ENCODE measurements at regions not wholly inside any gene's neighbourhood (a gene's known extent, or its start where the extent isn't known, plus 50 kb on each side); places are given as distances from the start of the nearest gene placed in this dataset.
"Not testable (repeated sequence)": the region's sequence is repeated elsewhere in the genome, so short reads cannot be mapped to it uniquely, and the experiment has no call there.

- H3K9me3 ChIP-seq (ENCODE audit: low read depth): no peaks in the 10 kb centered on the region
- H3F3A ChIP-seq (ENCODE audit: insufficient read depth): no peaks in the 10 kb centered on the region
- H3K27ac ChIP-seq: no peak overlapping the region
- H3K79me2 ChIP-seq (ENCODE audit: insufficient read depth): no peaks in the 10 kb centered on the region
- no peaks in the 10 kb centered on the region for H3K9me2 ChIP-seq (ENCODE audit: insufficient read depth)
- TF ChIP-seq EZH2phosphoT487 (IDR thresholded peaks at IDR 0.05; ENCODE audit: insufficient read depth, low read depth) (no peak), EZH2 (IDR thresholded peaks at IDR 0.05; ENCODE audit: insufficient read depth, poor library complexity, severe bottlenecking) (no peak)
- DNase-seq: no peak
- H3K4me2 ChIP-seq (ENCODE audit: unreplicated experiment): no peak overlapping the region
- no peak overlapping the region for H3K4me3 ChIP-seq
- H3K36me3 ChIP-seq (ENCODE audit: low read depth): no peaks in the 10 kb centered on the region
- H2AFZ ChIP-seq: no peak overlapping the region
- H4K20me1 ChIP-seq (ENCODE audit: insufficient read depth): no peaks in the 10 kb centered on the region
- no peak overlapping the region for H3K9ac ChIP-seq
- no peaks in the 10 kb centered on the region for H3K4me1 ChIP-seq (ENCODE audit: insufficient read depth)
- 85 to 87% methylated on average over 5 of the region's 5 CpGs for WGBS, 2 experiments (ENCODE audit: low coverage in 1 of 2, low lambda C conversion rate in 2 of 2, missing lambda C conversion rate in 2 of 2)
- in situ Hi-C loops (cut with MboI): no loop called here
- H3K27me3 ChIP-seq (replicated peaks; ENCODE audit: insufficient read depth): no peaks in the 10 kb centered on the region
Observed at GRCh38 chr2:43006834-43007543, 214.6 kb upstream of the HAAO start.

DNA sequence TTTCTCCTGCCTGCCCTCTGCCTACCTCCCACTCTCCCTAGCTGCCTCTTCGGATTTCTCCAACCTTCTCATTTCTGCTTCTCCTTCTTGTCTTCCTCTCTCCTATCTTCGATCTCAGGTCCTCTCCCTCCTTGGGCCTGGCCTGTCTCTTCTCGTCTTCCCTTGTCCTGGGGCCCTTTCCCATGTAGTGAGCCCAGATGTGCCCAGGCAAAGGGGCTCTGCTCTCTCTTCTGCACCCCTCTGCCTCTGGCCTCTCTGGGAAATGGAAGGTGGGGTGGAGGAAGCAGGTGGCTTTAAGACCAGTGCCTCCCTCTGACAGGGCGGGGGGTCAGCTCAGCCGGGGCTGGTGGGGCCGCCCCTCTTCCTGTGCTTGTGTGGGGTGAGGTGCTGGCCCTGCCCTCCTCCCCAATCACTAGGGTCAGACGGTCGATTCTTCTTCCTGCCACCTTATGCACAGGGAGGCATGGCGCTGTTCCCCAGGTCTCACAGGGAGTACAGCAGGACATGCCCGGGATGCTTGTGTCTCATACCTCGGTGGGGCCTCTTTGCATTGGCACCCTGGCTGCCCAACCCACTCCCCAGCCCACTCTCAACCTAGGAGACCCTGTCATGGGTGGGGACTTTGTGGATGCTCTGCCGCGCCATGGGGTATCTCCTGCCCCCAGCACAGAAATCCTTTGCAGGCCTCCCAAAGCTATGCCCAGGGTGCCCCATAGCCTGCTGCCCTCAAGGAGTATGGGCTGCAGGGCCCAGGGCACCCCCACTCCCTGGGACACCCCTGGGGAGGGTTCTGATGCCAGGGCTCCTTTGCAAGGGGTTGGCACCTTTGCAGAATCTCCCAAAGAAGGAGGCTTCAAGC is 213.8 kb upstream of the HAAO start:
- no peaks in the 10 kb centered on the region for H4K20me1 ChIP-seq (ENCODE audit: insufficient read depth)
- no peak overlapping the region for H3K9ac ChIP-seq
- no peaks in the 10 kb centered on the region for H3K36me3 ChIP-seq (ENCODE audit: low read depth)
- no peak overlapping the region for H3K4me2 ChIP-seq (ENCODE audit: unreplicated experiment)
- H3F3A ChIP-seq (ENCODE audit: insufficient read depth): no peaks in the 10 kb centered on the region
- H3K9me2 ChIP-seq (ENCODE audit: insufficient read depth): no peaks in the 10 kb centered on the region
- in situ Hi-C loops (cut with MboI): no loop called here
- 81 to 96% methylated on average over 9 to 13 of the region's 13 CpGs for WGBS, 2 experiments (ENCODE audit: low coverage in 1 of 2, low lambda C conversion rate in 2 of 2, missing lambda C conversion rate in 2 of 2)
- TF ChIP-seq EZH2phosphoT487 (IDR thresholded peaks at IDR 0.05; ENCODE audit: insufficient read depth, low read depth): no peak
- no peak for TF ChIP-seq EZH2 (IDR thresholded peaks at IDR 0.05; ENCODE audit: insufficient read depth, poor library complexity, severe bottlenecking)
- DNase-seq: no peak
- H3K9me3 ChIP-seq (ENCODE audit: low read depth): no peaks in the 10 kb centered on the region
- no peaks in the 10 kb centered on the region for H3K79me2 ChIP-seq (ENCODE audit: insufficient read depth)
- no peaks in the 10 kb centered on the region for H3K4me1 ChIP-seq (ENCODE audit: insufficient read depth)
- H3K27me3 ChIP-seq (replicated peaks; ENCODE audit: insufficient read depth): no peaks in the 10 kb centered on the region
- no peak overlapping the region for H2AFZ ChIP-seq
- H3K27ac ChIP-seq: no peak overlapping the region
- no peak overlapping the region for H3K4me3 ChIP-seq

- H3K27ac ChIP-seq: no peak overlapping the region
- H3K27me3 ChIP-seq (replicated peaks; ENCODE audit: insufficient read depth): no peaks in the 10 kb centered on the region
- no peaks in the 10 kb centered on the region for H3K9me3 ChIP-seq (ENCODE audit: low read depth)
- H3K9me2 ChIP-seq (ENCODE audit: insufficient read depth): no peaks in the 10 kb centered on the region
- H3K4me1 ChIP-seq (ENCODE audit: insufficient read depth): no peaks in the 10 kb centered on the region
- 90 to 94% methylated on average over 15 of the region's 15 CpGs for WGBS, 2 experiments (ENCODE audit: low coverage in 1 of 2, low lambda C conversion rate in 2 of 2, missing lambda C conversion rate in 2 of 2)
- H3K4me2 ChIP-seq (ENCODE audit: unreplicated experiment): no peak overlapping the region
- in situ Hi-C loops (cut with MboI): no loop called here
- no peak for TF ChIP-seq EZH2 (IDR thresholded peaks at IDR 0.05; ENCODE audit: insufficient read depth, poor library complexity, severe bottlenecking)
- no peak for TF ChIP-seq EZH2phosphoT487 (IDR thresholded peaks at IDR 0.05; ENCODE audit: insufficient read depth, low read depth)
- no peaks in the 10 kb centered on the region for H3K36me3 ChIP-seq (ENCODE audit: low read depth)
- no peak overlapping the region for H2AFZ ChIP-seq
- H3K9ac ChIP-seq: no peak overlapping the region
- DNase-seq: no peak
- H3F3A ChIP-seq (ENCODE audit: insufficient read depth): no peaks in the 10 kb centered on the region
- no peaks in the 10 kb centered on the region for H3K79me2 ChIP-seq (ENCODE audit: insufficient read depth)
- H4K20me1 ChIP-seq (ENCODE audit: insufficient read depth): no peaks in the 10 kb centered on the region
- no peak overlapping the region for H3K4me3 ChIP-seq
Observed at GRCh38 chr2:43005245-43005974, 213.0 kb upstream of the HAAO start.

DNA sequence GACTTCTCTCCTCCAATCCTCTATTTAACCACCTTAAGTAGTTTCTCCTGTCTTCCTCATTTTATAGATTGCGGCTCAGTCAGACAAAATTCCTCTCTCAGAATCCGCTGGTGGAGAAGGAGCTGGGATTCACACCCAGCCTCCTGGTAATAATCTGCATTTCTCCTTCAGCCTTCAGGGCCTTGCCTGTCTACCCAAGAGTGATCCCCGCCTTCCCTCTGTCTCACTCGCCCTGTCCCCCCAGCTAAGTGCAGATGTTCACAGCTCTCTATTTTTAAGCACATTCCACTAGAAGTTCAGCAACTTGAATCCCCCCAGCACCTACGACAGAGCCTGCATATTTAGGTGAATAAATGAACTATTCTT is 212.5 kb upstream of the HAAO start:
- in situ Hi-C loops (cut with MboI): no loop called here
- Histone ChIP-seq H3F3A (ENCODE audit: insufficient read depth) (no peaks in the 10 kb centered on the region), H3K4me3 (no peak overlapping the region), H4K20me1 (ENCODE audit: insufficient read depth) (no peaks in the 10 kb centered on the region), H3K36me3 (ENCODE audit: low read depth) (no peaks in the 10 kb centered on the region), H3K4me2 (ENCODE audit: unreplicated experiment) (no peak overlapping the region), H3K4me1 (ENCODE audit: insufficient read depth) (no peaks in the 10 kb centered on the region), H3K9ac (no peak overlapping the region), H3K9me3 (ENCODE audit: low read depth) (no peaks in the 10 kb centered on the region), H2AFZ (no peak overlapping the region), H3K27me3 (replicated peaks; ENCODE audit: insufficient read depth) (no peaks in the 10 kb centered on the region), H3K27ac (no peak overlapping the region), H3K79me2 (ENCODE audit: insufficient read depth) (no peaks in the 10 kb centered on the region), H3K9me2 (ENCODE audit: insufficient read depth) (no peaks in the 10 kb centered on the region)
- DNase-seq: no peak
- no peak for TF ChIP-seq EZH2 (IDR thresholded peaks at IDR 0.05; ENCODE audit: insufficient read depth, poor library complexity, severe bottlenecking)
- no peak for TF ChIP-seq EZH2phosphoT487 (IDR thresholded peaks at IDR 0.05; ENCODE audit: insufficient read depth, low read depth)
- WGBS, 2 experiments (ENCODE audit: low coverage in 1 of 2, low lambda C conversion rate in 2 of 2, missing lambda C conversion rate in 2 of 2): 94 to 96% methylated on average over 5 of the region's 5 CpGs

GRCh38 chr2:43004126-43004865 is 211.9 kb upstream of the HAAO start:
- H3K27ac ChIP-seq; H3K9me3 ChIP-seq (ENCODE audit: low read depth); H3K9me2 ChIP-seq (ENCODE audit: insufficient read depth); H3K27me3 ChIP-seq (replicated peaks; ENCODE audit: insufficient read depth); DNase-seq; in situ Hi-C loops (cut with MboI); H3K4me3 ChIP-seq; H4K20me1 ChIP-seq (ENCODE audit: insufficient read depth); H3K36me3 ChIP-seq (ENCODE audit: low read depth); H3F3A ChIP-seq (ENCODE audit: insufficient read depth); H3K4me1 ChIP-seq (ENCODE audit: insufficient read depth); H3K79me2 ChIP-seq (ENCODE audit: insufficient read depth); H2AFZ ChIP-seq; H3K9ac ChIP-seq; H3K4me2 ChIP-seq (ENCODE audit: unreplicated experiment): not testable (repeated sequence)
- 90% methylated on average over 11 of the region's 11 CpGs for WGBS, 2 experiments (ENCODE audit: low coverage in 1 of 2, low lambda C conversion rate in 2 of 2, missing lambda C conversion rate in 2 of 2)
